ENCODE measurements at regions not wholly inside any gene's neighbourhood (a gene's known extent, or its start where the extent isn't known, plus 50 kb on each side); places are given as distances from the start of the nearest gene placed in this dataset.

- no peak for TF ChIP-seq CTCF (IDR thresholded peaks at IDR 0.05; ENCODE audit: insufficient read depth, low read depth, low read length)
- TF ChIP-seq EZH2 (IDR thresholded peaks at IDR 0.05; ENCODE audit: insufficient read depth, low read length), result no peak
Observed at GRCh38 chr13:58843567-58843966, 1212.0 kb downstream of the PCDH17 start.
